CD4-positive, alpha-beta T cell (primary cell): ENCODE measurements at regions not wholly inside any gene's neighbourhood (a gene's known extent, or its start where the extent isn't known, plus 50 kb on each side); places are given as distances from the start of the nearest gene placed in this dataset.

Source experiments
- ATAC-seq: fragments of 200-7000 bp; cut with Tn5 transposase; one replicate; pipeline ENCODE4 v1.10.0; 2022; ENCODE audit warnings: mild to moderate bottlenecking; ENCODE audit not compliant: poor library complexity
- CTCF ChIA-PET: fragments of 350-600 bp; sonication (Branson Sonifier 250); formaldehyde crosslinking; loops from one replicate; lab custom pipeline; 2021; ENCODE audit warnings: antibody characterized with exemption, inconsistent platforms; lab: Charles Lee
- POLR2A ChIA-PET: fragments of 350-600 bp; sonication (Branson Sonifier 250); formaldehyde crosslinking; loops from one replicate; lab custom pipeline; 2021; ENCODE audit warnings: antibody characterized with exemption, inconsistent platforms; lab: Charles Lee
- DNase-seq, 14 experiments: peaks; one replicate each; pipeline ENCODE4 v3.0.0-alpha.2; 2013 to 2020; ENCODE audit warnings: mixed read lengths in 2 of 14
- H3K27ac ChIP-seq, 2 donors: one replicate each; pipeline versions ENCODE4 v1.5.1 to v1.7.0; 2013; ENCODE audit warnings: low read length in 2 of 2, low read depth in 1 of 2, mild to moderate bottlenecking in 1 of 2
- H3K27me3 ChIP-seq, 2 experiments: 1 replicate in 1 of 2; 2 replicates in 1 of 2; pipeline versions ENCODE4 v1.6.1 to v1.7.0; 2013; ENCODE audit warnings: low read length in 2 of 2, control low read depth in 1 of 2, mild to moderate bottlenecking in 1 of 2, moderate library complexity in 1 of 2; ENCODE audit not compliant: insufficient read depth in 2 of 2, control insufficient read depth in 1 of 2
- H3K36me3 ChIP-seq: one replicate; pipeline ENCODE4 v1.6.1; 2013; ENCODE audit warnings: low read length, control low read depth; ENCODE audit not compliant: insufficient read depth
- H3K4me1 ChIP-seq: one replicate; pipeline ENCODE4 v1.6.1; 2013; ENCODE audit warnings: low read length, control low read depth; ENCODE audit not compliant: insufficient read depth
- H3K4me3 ChIP-seq: one replicate; pipeline ENCODE4 v1.5.1; 2013; ENCODE audit warnings: mild to moderate bottlenecking, low read length, moderate library complexity
- H3K9me3 ChIP-seq, 2 experiments: 1 replicate in 1 of 2; 2 replicates in 1 of 2; pipeline versions ENCODE4 v1.6.1 to v1.7.0; 2013; ENCODE audit warnings: low read length in 2 of 2, mild to moderate bottlenecking in 2 of 2, control low read depth in 1 of 2, moderate library complexity in 1 of 2; ENCODE audit not compliant: control insufficient read depth in 1 of 2, insufficient read depth in 1 of 2
- H3K27ac Mint-ChIP-seq: one replicate; pipeline ENCODE4 v1.8.0; 2020; ENCODE audit warnings: mixed read lengths
- H3K27me3 Mint-ChIP-seq: one replicate; pipeline ENCODE4 v1.8.0; 2021; ENCODE audit warnings: mixed read lengths
- H3K36me3 Mint-ChIP-seq: one replicate; pipeline ENCODE4 v1.8.0; 2021; ENCODE audit warnings: low read depth, mixed read lengths
- H3K4me1 Mint-ChIP-seq: one replicate; pipeline ENCODE4 v1.8.0; 2021; ENCODE audit warnings: low read depth, mixed read lengths
- H3K4me3 Mint-ChIP-seq: one replicate; pipeline ENCODE4 v1.8.0; 2020; ENCODE audit warnings: mild to moderate bottlenecking, mixed read lengths
- H3K9me3 Mint-ChIP-seq: one replicate; pipeline ENCODE4 v1.8.0; 2020; ENCODE audit warnings: mixed read lengths
- intact Hi-C, 2 experiments: fragments of 100-400 bp; cut with DNase I in 1 of 2; cut with micrococcal nuclease in 1 of 2; formaldehyde crosslinking; loops; one replicate each; pipeline versions ENCODE4 v1.15.1 to v1.9.0; 2023 to 2025; cut with DNase I, micrococcal nuclease
- TF ChIP-seq, protein P1 (sequence below): fragments of 200-600 bp; IDR thresholded peaks from one replicate; pipeline ENCODE4 v1.8.0; 2022; ENCODE audit warnings: antibody characterized with exemption, mild to moderate bottlenecking

- no peaks in the 10 kb centered on the region for H3K9me3 Mint-ChIP-seq
- H3K27ac Mint-ChIP-seq = no peak overlapping the region
- Histone ChIP-seq H3K27me3 (peaks cover 0 to 4% of the 10 kb centered on the region in 2 experiments), H3K27ac (no peak overlapping the region), H3K4me3 (no peak overlapping the region), H3K9me3 (no peaks in the 10 kb centered on the region), H3K4me1 (no peaks in the 10 kb centered on the region), H3K36me3 (no peaks in the 10 kb centered on the region)
- DNase-seq = no peak
- H3K36me3 Mint-ChIP-seq = no peaks in the 10 kb centered on the region
- CTCF ChIA-PET = no interaction called here
- POLR2A ChIA-PET = no interaction called here
- H3K27me3 Mint-ChIP-seq = peaks cover 4% of the 10 kb centered on the region
- intact Hi-C loops = no loop called here
- ATAC-seq = no peak
- no peak overlapping the region for H3K4me3 Mint-ChIP-seq
- TF ChIP-seq, protein P1, sequence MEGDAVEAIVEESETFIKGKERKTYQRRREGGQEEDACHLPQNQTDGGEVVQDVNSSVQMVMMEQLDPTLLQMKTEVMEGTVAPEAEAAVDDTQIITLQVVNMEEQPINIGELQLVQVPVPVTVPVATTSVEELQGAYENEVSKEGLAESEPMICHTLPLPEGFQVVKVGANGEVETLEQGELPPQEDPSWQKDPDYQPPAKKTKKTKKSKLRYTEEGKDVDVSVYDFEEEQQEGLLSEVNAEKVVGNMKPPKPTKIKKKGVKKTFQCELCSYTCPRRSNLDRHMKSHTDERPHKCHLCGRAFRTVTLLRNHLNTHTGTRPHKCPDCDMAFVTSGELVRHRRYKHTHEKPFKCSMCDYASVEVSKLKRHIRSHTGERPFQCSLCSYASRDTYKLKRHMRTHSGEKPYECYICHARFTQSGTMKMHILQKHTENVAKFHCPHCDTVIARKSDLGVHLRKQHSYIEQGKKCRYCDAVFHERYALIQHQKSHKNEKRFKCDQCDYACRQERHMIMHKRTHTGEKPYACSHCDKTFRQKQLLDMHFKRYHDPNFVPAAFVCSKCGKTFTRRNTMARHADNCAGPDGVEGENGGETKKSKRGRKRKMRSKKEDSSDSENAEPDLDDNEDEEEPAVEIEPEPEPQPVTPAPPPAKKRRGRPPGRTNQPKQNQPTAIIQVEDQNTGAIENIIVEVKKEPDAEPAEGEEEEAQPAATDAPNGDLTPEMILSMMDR = no peak
- no peaks in the 10 kb centered on the region for H3K4me1 Mint-ChIP-seq
Observed at GRCh38 chr15:62469478-62469873, 304.4 kb upstream of the C2CD4B start.

DNA sequence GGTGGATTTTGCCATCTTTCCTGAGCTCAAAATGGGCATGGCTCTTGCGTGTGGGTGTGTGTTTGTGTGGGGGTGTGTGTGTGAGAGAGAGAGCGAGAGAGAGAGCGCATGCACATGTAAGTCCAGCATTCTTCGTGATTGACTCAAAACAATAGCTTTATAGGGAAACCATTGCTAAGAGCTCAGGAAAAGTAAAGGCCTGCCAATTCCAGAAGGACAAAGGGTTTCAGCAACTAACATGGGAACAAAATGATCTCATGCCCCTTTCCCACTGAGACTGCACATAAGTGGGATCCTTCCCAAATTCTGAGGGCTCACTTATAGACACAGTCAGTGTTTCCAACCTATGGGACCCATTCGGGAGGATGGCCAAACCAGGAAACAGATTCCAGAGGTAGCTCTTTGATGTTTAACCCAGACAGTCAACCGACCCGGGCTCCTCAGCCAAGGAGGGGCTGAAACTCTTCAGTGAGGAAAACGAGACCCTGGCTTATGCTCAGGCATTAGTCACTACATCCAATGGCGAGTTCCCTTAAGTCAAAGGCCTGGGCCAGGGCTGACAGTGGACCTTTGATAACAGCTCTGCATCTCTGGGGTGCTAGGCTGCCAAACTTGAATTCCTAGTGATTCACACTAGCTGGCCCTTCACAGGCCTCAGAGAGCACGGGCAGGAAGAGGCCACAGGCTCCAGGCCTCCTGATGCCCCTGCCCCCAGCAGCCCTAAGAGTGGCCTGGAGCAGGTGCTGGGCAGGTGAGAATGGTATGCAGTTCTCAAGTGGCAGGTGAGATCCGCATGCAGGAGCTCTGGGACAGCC, 305.0 kb upstream of the C2CD4B start:
- H3K9me3 ChIP-seq = no peaks in the 10 kb centered on the region
- POLR2A ChIA-PET = no interaction called here
- H3K9me3 Mint-ChIP-seq = no peaks in the 10 kb centered on the region

DNA sequence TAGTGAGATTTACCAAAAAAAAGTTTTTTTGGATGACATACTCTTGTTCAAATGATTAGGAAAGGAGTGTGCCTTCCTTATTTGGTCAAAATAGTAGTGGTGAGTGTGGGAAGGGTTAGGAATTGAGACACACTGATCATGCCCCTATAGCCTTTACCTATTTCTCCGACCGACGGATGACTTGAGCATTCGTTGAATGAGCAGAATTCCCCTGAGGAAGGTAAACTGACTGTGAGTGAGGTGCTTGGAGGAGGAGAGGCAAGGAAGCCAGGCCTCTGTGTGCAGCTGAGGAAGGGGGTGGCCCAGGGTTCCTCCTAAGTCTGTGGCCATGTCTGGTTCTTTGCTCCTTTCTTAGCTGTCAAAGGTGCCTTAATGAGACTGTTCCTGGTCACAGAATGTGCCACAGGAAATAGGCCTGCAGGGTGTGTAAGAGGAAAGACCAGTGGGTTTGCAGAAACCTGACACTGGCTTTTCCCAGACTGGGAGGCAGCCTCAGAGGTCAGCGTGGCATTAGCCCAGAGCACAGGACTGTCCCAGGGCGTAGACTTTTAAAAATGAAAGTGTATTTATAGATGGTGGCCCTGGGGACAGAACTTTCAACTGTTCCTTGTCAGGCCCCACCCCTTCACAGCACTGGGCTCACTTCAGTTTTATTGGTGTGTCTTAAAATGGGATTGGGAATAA, 307.7 kb upstream of the C2CD4B start:
- Mint-ChIP-seq H3K9me3 (no peaks in the 10 kb centered on the region), H3K4me3 (no peak overlapping the region), H3K36me3 (no peaks in the 10 kb centered on the region), H3K4me1 (no peaks in the 10 kb centered on the region), H3K27me3 (no peaks in the 10 kb centered on the region), H3K27ac (no peak overlapping the region)
- intact Hi-C loops = no loop called here
- Histone ChIP-seq H3K4me1 (no peaks in the 10 kb centered on the region), H3K9me3 (no peaks in the 10 kb centered on the region), H3K4me3 (no peak overlapping the region), H3K36me3 (no peaks in the 10 kb centered on the region), H3K27ac (no peak overlapping the region), H3K27me3 (no peaks in the 10 kb centered on the region)
- ATAC-seq (no peak), DNase-seq (no peak)
- TF ChIP-seq, protein P1 = no peak
- POLR2A ChIA-PET = no interaction called here
- CTCF ChIA-PET = no interaction called here

More for the DNA sequence above, 305.0 kb upstream of the C2CD4B start:
- Mint-ChIP-seq H3K4me3 (no peak overlapping the region), H3K4me1 (no peaks in the 10 kb centered on the region), H3K36me3 (no peaks in the 10 kb centered on the region), H3K27ac (no peak overlapping the region), H3K27me3 (peaks cover 4% of the 10 kb centered on the region)
- Histone ChIP-seq H3K4me3 (no peak overlapping the region), H3K4me1 (no peaks in the 10 kb centered on the region), H3K27me3 (peaks cover 0 to 3% of the 10 kb centered on the region in 2 experiments), H3K27ac (no peak overlapping the region), H3K36me3 (no peaks in the 10 kb centered on the region)
- CTCF ChIA-PET = no interaction called here
- intact Hi-C loops = no loop called here
- ATAC-seq (no peak), DNase-seq (no peak)
- TF ChIP-seq, protein P1 = no peak
